HPDE6-E6E7 (cell line): ENCODE measurements at regions not wholly inside any gene's neighbourhood (a gene's known extent, or its start where the extent isn't known, plus 50 kb on each side); places are given as distances from the start of the nearest gene placed in this dataset.
A peak's percentile ranks its signal among the peaks of the same experiment; 100 is the strongest.

Source experiments
- DNase-seq: peaks from one replicate; pipeline ENCODE4 v3.0.0; 2011; ENCODE audit warnings: missing footprints; ENCODE audit errors: extremely low spot score

DNA sequence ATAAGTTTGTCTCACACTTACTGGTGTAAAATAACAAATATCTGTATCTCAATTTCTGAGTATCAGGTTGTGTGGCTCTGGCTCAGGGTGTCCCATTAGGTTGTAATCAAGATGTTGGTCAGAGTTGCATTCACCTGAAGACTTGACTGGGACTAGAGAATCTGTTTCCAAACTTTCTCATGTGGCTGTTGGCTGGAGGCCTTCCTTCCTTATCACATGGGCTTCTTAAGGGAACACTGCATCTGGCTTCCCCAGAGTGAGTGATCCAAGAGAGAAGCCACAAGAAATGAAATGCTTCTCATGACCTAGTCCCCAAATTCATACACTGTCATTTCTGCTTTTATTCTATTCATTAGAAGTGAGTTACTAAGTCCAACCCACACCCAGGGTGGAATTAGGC is 568.4 kb upstream of the CAMK1G start:
- no peak for DNase-seq

DNA sequence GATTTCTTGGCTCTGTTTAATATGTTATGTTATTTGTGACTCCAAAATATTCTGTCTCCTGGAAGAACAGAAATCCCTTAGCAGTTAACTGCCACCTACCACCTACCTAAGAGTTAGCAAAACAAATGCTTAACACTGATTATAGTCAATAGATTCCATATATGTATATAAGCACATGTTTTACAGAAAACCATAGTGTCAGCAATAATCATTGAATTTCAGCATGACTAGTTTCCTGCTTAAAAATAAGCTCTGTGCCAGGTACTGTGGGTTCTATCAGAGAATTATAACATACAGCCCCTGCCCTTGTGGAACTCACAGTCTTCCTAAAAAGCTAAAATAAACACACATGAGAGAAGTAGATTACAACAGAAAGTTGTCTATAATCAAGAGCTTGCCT is 561.9 kb upstream of the CAMK1G start:
- no peak for DNase-seq

DNA sequence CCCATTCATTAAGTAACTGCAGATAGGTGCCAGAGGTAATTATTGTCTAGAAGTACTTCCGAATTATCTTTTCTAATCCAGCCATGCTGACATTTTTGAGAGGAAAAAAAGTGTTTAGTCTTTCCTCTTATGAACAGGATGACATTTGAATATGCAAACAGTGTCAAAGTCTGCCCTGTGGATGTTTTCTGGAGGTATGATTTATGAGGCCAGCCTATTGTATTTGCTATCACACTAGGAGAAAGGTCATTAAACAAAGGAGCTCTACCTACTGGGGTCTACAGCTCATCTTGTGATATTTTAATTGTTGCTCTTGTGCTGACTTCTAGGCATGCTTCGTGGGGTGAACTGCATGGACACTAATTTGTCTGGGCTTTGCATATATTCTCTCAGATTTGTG is 559.7 kb upstream of the CAMK1G start:
- DNase-seq: no peak

DNA sequence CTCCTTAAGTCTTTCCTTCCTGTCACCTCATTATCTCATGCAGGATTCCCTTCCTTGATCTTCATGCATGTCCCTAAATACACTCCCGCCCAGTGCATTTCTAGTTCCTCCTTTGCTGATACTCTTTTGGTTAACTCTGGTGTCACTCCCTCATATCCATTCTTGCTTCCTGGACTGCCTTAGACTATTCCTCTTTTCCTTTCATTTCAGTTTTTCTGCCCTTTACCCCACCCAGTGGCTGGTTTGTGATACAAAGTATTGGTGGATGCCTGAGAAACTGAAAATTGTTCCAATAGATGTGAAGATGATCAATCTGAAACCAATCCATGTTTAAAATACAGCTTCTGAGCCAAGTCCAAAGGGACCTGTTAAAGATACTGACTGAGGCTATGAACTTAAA is 553.8 kb upstream of the CAMK1G start:
- no peak for DNase-seq

DNA sequence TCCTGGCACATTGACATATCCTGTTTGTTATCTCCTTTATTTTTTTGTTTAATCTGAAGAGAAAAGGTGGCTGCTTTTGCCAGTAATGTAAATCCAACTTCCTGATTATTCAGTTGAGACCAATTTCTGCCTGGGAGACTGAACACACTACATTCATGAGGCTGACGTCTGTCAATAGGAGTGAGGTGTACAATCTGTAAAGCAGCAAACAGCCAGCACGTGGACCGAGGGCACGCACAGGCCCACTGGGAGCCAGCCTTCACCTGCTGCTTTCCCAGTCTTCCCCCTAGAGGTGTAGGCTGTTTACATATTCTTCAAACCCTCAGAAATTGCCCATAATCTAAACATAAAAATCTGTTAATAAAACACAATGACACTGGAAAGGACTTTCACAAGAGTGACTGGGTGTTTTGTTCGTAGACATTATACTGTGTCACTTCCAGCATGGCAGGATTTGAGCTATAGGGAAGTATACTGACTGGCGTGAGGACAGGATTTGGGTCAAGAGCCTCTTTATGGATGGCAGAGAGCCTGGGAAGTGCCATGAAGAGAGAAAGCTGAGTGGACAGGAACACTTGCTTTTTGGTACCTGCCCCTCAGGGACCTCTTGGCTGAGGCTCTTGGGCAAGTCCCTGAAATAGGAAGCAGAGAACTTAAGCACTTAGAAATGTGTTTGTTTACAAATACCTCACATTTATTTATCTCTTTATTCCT is 552.9 kb upstream of the CAMK1G start:
- DNase-seq: no peak

DNA sequence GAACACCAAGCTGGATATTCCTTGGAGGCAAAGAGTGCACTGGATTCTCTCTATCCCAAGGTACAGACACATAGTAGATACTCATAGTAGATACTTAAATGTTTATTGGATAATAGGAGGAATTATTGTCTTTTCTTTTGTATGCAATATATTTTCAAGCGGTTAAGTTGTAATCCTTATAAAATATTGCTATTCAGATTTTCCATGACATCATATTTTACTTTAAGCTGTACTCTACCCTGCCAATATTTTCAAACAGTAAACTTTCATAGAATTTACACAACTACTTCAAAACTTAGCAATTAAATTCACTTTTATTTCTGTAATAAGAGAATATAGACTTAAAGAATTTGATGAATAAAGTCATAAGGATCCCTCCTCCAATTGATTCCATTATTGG is 546.5 kb upstream of the CAMK1G start:
- no peak for DNase-seq

DNA sequence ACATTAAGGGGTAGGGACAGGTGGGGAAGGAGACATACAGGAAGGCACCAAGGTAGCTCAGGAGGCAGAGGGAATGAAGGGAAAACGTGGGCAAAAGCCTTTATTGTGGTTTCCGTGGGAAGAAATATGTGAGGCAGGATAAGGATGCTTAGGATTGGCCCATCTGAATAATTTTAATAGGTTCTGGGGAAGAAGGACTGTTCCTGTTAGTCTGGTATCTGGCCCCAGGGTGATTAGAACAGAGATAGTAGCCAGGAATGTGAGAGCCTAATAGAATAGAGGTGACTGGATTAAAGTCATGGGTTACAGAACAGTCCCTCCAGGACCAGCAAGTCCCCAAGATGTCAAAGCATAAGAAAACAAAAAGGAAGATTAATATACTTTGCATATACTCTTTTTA is 545.2 kb upstream of the CAMK1G start:
- DNase-seq: no peak

DNA sequence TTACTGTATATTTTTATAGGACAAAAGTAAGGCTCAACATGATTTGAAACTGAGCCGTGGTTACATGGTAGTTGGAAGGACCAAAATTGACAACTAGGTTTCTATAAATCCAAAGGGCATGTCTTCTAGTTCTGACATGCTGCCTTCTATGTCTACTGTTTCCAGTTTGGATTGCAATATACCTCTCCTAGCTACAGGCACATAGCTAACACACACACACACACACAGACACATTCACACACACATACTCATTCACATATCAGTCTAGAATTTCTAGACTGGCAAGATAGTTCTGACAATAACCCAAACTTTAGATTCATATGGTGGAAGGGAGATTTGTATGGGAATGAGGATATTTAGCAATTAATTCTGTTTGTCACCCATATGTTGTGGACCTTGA is 544.8 kb upstream of the CAMK1G start:
- DNase-seq: no peak

DNA sequence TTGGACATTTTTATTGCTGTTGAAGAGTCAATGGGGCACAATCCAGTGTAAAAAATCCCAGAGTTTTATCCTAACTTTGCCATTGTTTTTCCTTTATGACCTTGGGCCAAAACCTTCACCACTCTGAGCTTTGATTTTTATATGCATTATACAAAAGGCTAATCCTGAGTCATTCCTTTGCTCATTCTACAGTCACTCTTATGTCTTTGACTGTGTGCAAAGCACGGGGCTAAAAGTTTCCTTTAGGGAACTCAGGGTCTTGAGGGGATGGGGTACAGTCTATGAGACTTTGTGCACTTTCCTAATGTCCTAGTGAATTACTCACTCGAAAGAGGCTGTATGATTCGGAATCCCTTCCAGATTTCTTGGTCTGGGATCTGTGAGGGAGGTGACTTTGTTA is 543.2 kb upstream of the CAMK1G start:
- no peak for DNase-seq

DNA sequence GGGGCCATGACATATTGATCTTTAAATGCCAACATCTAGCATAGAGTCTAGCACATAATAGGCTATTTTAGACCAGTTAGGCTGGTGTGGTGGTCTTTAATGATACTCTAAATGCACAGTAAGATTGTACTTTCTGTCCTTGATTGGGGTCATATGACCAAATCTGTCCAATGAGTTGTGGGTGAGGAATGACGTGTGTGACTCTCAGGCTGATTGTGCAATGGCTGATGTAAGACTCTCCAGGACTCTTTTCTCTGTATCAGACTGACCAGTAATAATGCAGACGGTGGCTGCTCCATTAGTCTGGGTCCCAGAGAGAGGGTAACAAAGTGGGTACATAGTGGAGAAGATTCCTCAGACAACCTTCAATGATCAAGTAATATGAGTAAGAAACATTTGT is 541.6 kb upstream of the CAMK1G start:
- no peak for DNase-seq

DNA sequence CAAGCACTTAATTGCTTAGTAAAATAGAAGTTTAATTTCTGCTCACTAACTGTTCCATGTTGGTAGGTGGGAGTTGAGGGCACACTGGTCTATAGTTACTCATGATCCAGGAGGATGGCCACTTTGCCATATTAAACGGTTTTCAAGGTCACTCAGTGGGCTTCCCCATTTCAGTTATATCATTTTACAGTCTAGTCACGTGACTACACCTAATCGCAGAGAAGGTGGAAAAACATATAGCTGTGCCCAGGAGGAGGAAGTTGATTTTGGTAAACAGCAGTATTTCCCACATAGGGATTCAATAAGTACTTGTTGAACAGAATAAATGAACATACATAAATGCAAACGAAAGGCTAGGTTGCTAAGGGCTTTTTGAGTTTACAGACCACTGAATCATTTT is 541.1 kb upstream of the CAMK1G start:
- no peak for DNase-seq

DNA sequence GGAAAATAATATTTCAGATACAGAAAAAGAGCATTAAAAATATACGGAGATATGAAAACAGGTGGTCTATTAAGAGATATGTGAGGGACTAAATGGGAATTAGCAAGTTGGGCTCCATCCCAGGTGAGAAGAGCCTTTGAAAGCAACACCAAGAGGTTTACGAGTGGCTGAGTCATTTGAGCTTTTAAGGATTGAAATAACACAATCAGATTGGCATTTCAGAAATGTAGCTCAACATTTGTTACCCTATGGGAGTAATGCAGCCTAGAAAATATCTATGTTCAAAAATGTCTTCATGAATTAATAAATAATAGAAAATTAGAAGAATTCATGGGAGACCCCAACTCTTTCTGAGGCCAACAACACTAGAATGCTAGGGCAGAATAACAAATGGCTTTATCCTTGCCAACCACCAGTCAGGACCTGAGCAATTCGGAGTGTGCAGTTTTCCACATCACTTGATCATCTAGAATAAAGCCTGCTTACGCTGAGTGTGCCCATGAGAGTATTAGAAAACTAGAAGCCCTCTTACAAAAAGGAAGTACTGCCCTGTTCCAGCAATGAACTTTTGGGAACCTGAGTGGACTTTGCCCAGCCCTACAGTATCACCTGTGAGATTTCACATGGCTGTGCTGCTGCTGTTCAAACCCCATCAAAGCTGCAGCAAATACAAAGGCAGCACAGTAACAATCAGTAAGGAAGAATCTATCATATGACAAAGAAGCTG is 538.0 kb upstream of the CAMK1G start:
- no peak for DNase-seq

DNA sequence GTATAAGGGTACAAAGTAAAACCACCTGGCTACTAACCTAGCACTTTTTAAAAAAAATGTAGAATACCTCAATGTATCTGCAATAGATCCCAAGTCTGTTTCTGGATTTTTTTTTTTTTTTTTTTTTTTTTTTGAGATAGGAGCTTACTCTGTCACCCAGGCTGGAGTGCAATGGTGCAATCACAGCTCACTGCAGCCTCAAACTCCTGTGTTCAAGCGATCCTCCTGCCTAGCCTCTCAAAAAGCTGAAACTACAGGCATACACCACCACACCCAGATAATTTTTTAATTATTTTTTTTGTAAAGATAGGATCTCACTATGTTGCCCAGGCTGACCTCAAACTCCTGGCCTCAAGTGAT is 537.5 kb upstream of the CAMK1G start:
- DNase-seq: no peak

DNA sequence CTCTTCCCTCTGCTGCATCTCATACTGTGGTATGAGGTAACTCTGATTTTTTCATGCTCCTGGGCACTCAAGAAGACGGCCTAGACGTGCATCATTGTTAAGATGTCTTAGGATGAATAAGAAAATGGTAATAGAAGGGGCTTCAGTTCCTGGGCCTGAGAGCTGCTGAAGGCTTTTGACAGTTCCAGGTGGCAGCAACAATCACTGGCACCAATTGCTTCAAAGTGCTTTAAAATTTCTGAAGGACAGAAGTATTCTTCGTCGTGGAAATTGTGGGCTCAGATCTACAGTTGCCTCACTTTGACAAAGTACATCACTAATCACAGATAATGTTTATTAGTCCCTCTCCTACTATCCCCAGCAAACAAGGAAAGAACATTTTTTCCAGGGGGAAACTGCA is 536.6 kb upstream of the CAMK1G start:
- no peak for DNase-seq

DNA sequence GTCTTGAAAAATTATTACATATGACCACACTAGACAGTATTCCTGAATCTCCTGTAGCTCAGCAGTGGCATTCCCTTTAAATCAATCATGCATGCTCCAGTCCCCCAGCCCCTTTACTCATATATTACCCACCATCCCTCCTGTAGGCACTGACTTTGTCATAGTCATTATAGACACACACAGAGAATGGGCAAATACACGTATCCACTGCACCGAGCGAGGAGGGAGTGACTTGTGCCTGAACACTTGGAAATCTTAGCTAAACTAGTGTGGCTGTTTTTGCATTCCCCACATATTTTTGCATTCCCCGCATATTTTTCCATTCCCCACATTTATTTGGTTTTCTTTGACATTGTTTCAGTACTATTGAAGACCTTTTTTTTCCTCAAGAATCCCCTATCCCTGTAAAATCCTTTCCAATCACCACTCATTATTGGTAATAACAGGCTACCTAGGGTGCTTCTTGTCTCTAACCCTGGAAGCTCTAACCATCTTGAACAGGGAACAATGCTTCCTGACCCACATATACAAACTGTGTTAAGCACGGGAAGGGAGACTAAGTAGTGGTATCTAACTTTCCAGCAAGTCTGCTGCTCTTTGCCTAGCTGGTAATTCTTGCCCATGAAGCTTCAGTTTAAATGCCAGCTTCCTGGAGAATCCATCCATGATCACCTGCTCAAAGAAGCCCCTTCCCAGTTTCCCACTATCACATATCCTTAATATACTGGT is 534.4 kb upstream of the CAMK1G start:
- DNase-seq: no peak

DNA sequence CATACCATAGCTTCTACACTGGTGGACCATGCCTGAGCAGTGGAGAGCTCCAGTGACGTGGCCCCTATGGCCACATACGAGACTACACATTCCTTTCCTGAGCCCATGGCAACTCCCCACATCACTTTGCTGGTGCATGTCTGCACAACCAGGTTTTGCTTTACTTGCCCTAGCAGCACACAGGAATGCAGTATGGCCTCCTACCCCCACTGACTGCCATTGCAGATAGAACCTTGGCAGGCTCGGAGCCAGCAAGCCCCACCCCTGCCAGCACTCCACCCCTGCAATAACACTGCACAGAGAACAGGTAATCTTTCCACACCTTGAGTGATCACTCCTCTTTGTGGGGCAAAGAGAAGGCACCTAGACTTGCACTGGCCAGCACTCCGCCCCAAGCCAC is 531.9 kb upstream of the CAMK1G start:
- peak; percentile 16 for DNase-seq

DNA sequence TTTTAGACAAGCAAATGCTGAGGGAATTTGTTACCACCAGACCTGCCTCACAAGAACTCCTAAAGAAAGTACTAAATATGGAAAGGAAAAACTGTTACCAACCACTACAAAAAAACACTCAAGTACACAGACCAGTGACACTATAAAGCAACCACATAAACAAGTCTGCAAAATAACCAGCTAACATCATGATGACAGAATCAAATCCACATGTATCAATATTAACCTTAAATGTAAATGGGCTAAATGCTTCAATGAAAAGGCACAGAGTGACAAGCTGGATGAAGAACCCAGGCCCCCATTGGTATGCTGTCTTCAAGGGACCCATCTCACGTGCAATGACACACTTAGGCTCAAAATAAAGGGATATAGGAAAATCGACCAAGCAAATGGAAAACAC is 529.9 kb upstream of the CAMK1G start:
- no peak for DNase-seq

DNA sequence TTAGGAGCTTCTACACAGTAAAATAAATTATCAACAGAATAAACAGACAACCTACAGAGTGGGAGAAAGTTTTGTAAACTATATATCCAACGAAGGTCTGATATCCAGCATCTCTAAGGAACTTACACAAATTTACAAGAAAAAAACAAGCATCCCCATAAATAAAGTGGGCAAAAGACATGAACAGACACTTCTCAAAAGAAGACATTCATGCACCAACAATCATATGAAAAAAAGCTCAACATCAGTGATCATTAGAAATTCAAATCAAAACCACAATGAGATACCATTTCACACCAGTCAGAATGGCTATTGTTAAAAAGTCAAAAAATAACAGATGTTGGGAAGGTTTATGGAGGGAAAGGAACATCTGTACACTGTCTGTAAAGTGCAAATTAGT is 526.4 kb upstream of the CAMK1G start:
- DNase-seq: no peak

DNA sequence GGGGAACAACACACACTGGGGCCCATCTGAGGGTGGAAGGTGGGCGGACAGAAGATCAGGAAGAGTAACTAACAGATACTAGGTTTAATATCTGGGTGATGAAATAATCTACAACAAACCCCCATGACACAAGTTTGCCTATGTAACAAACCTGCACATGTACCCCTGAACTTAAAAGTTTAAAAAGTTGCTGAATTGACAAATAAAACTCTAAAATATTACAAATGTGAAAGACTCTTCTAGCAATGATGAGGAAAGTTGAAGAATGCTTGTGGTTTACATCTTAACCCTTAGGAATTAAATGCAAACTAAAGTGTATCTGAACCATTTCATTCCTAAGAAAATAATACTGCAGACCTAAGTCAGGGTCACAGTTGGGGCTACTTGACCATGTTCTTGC is 525.6 kb upstream of the CAMK1G start:
- no peak for DNase-seq

DNA sequence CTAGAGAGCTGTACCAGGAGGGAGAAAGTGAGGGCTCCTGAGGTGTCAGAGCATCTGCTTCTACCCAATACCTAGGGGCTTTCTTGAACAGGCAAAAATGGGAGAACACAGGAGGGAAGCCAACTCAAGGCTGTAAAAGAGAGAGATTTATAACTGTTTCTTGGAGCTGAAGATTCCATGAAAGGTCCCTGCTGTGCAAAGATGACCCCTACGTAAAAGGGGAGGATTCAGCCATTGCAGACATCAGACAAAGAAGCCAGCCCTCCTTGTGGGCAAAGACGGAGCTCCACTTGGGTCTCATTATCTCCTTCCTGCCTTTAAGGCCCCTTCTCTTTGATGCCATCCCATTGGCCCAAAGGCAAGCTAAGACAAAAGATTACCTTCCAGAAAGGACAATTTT is 524.1 kb upstream of the CAMK1G start:
- no peak for DNase-seq

DNA sequence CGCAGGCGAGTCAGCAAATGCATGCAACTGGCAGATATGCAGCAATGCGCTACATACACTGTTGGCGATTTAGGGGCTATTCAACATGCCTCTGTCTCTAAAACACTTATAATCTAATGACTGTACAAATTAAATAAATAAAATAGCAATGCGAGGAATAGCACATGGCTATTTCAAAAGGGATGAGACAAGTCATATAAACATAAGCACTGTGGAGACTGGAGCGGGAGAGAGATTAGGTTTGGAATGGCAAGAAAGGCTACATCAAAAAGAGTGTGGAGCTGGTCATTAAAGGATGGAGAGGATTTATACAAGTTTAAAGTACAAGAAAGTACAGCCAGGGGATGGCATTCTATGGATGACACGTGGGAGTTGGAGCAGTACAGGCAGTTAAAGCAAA is 523.5 kb upstream of the CAMK1G start:
- DNase-seq: no peak

DNA sequence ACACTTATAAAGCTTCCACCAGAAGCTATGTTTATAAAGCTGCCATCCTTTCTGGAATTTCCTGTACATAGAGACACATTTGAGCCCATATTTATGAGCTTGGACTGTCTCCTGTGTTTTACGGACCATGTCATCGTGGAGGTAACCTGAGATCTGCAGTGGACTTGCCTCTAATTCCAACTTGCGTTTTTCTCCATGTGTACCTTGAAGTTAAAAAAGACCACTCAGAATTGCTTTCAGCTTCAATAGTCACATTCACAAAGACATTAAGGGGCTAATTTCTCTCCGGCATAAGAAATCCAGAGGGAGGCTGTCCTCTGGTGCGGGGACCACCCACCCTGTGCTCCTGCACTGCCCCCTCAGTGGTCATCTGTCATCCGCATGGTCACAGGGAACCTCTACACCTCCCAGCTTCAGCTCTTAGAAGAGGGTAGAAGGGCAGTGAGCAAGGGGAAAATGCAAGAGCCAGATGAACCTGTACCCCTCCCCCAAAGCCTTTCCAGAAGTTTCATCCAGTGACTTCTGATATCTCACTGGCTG is 521.4 kb upstream of the CAMK1G start:
- DNase-seq: no peak

DNA sequence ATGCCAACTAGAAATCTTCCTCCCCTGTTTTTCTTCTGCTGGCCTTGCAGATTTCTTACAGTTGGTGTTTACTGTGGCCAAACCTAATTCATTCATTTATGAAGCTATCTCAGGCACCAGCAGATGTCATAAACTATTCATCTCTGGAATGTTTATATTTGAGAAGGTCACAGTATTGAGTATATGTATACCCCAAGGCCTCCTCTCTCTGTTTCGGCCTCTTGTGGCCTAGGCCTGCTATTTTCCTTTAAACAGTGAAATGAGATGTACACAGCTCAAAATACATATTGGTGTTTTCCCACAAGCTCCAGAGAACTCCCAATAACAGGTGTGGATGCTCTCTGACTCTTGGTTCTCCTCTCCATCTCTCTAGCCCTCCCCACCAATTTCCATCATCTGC is 520.7 kb upstream of the CAMK1G start:
- no peak for DNase-seq
